Gastrocnemius medialis (tissue), 4 donors: ENCODE measurements at regions not wholly inside any gene's neighbourhood (a gene's known extent, or its start where the extent isn't known, plus 50 kb on each side); places are given as distances from the start of the nearest gene placed in this dataset.

Experiments
- CTCF ChIP-seq, 5 experiments: fragments of 450-650 bp in 3 of 5; fragments of 200-600 bp in 2 of 5; sonication (generic) in 2 of 5; IDR thresholded peaks in 4 of 5; conservative IDR thresholded peaks in 1 of 5; 1 replicate in 4 of 5; 2 replicates in 1 of 5; pipeline ENCODE4 v1.5.1; 2016 to 2019; ENCODE audit warnings: antibody characterized with exemption in 5 of 5, mild to moderate bottlenecking in 3 of 5, moderate library complexity in 3 of 5
- POLR2A ChIP-seq, 2 donors: fragments of 450-650 bp; IDR thresholded peaks; one replicate each; pipeline ENCODE4 v1.6.1; 2017; ENCODE audit warnings: antibody characterized with exemption in 2 of 2, mild to moderate bottlenecking in 2 of 2, moderate library complexity in 2 of 2

GRCh38 chr1:56045062-56045461 lies 534.3 kb downstream of the PLPP3 start:
- TF ChIP-seq CTCF (IDR thresholded peaks at IDR 0.05 in 4 of 5, conservative IDR thresholded peaks at IDR 0.05 in 1 of 5) (no peak), POLR2A (IDR thresholded peaks at IDR 0.05) (no peak)
